HCT116 (cell line): ENCODE measurements at regions not wholly inside any gene's neighbourhood (a gene's known extent, or its start where the extent isn't known, plus 50 kb on each side); places are given as distances from the start of the nearest gene placed in this dataset.

Experiments
- ATAC-seq: fragments of 200-7000 bp; cut with Tn5 transposase; 2 replicates; pipeline ENCODE4 v1.9.1; 2020; ENCODE audit warnings: mild to moderate bottlenecking, moderate library complexity
- BruUV-seq: library from RNA; stranded (reverse); fragments of 400-500 nt; replicated peaks from 2 replicates; lab custom pipeline; 2021; lab: Mats Ljungman, UMichigan
- CTCF ChIA-PET: fragments of 300-600 bp; sonication (Branson Sonifier 250); formaldehyde crosslinking; loops from one replicate; lab custom pipeline; 2021; ENCODE audit warnings: antibody characterized with exemption; lab: Charles Lee
- POLR2A ChIA-PET: fragments of 300-600, 350-600 bp; sonication (Branson Sonifier 250); formaldehyde crosslinking; loops from one replicate; lab custom pipeline; 2021; ENCODE audit warnings: antibody characterized with exemption; lab: Charles Lee
- RAD21 ChIA-PET, 2 experiments: fragments of 300-600 bp; sonication (Branson Sonifier 250); formaldehyde crosslinking; loops; one replicate each; lab custom pipeline; 2023; ENCODE audit warnings: low total read pairs in 2 of 2; ENCODE audit not compliant: uncharacterized antibody in 2 of 2, unreplicated experiment in 2 of 2, low non-redundant PET in 1 of 2; lab: Charles Lee
- DNase-seq: peaks from one replicate; pipeline ENCODE4 v3.0.0-alpha.2; 2010; ENCODE audit warnings: low read depth, low spot score
- H2AFZ ChIP-seq: fragments of 200-600 bp; shearing (Covaris generic), sonication (generic); 2 replicates; pipeline ENCODE4 v1.6.1; 2017; ENCODE audit warnings: low read depth, mixed run types, mixed read lengths, antibody characterized with exemption, low read length; ENCODE audit not compliant: poor library complexity, severe bottlenecking
- H3K27ac ChIP-seq: 2 replicates; pipeline ENCODE4 v1.5.1; 2012; ENCODE audit warnings: low read depth, low read length
- H3K27me3 ChIP-seq: fragments of 200-600 bp; sonication (generic); 2 replicates; pipeline ENCODE4 v1.6.1; 2016; ENCODE audit warnings: mixed run types, low read length, mixed read lengths; ENCODE audit not compliant: insufficient read depth
- H3K36me3 ChIP-seq, 2 experiments: fragments of 200-500 bp in 1 of 2; fragments of 200-600 bp in 1 of 2; sonication (Bioruptor generic) in 1 of 2; sonication (generic) in 1 of 2; 2 replicates each; pipeline versions ENCODE4 v1.5.1 to v1.6.1; 2014 to 2016; ENCODE audit warnings: low read length in 2 of 2, inconsistent platforms in 1 of 2, mixed read lengths in 1 of 2, mixed run types in 1 of 2; ENCODE audit not compliant: insufficient read depth in 2 of 2, control insufficient read depth in 1 of 2
- H3K4me1 ChIP-seq, 2 experiments: fragments of 200-600 bp in 1 of 2; sonication (generic) in 1 of 2; 2 replicates each; pipeline versions ENCODE4 v1.5.1 to v1.6.1; 2012 to 2017; ENCODE audit warnings: low read length in 2 of 2, inconsistent platforms in 1 of 2, mild to moderate bottlenecking in 1 of 2, mixed read lengths in 1 of 2, mixed run types in 1 of 2, moderate library complexity in 1 of 2; ENCODE audit not compliant: insufficient read depth in 2 of 2, control insufficient read depth in 1 of 2
- H3K4me2 ChIP-seq: fragments of 200-600 bp; sonication (generic); 2 replicates; pipeline ENCODE4 v1.6.1; 2017; ENCODE audit warnings: mixed run types, low read length, mixed read lengths
- H3K4me3 ChIP-seq, 2 experiments: fragments of 200-600 bp in 1 of 2; sonication (generic) in 1 of 2; replicated peaks in 1 of 2; 2 replicates each; pipeline ENCODE4 v1.5.1; 2011 to 2016; ENCODE audit warnings: low read length in 2 of 2, control low read depth in 1 of 2, low read depth in 1 of 2, mild to moderate bottlenecking in 1 of 2, mixed read lengths in 1 of 2, mixed run types in 1 of 2
- H3K79me2 ChIP-seq: fragments of 200-600 bp; sonication (generic); 2 replicates; pipeline ENCODE4 v1.6.1; 2017; ENCODE audit warnings: mild to moderate bottlenecking, mixed run types, low read length, moderate library complexity, mixed read lengths; ENCODE audit not compliant: insufficient read depth
- H3K9ac ChIP-seq: fragments of 200-600 bp; sonication (generic); 2 replicates; pipeline ENCODE4 v1.6.1; 2016; ENCODE audit warnings: low read length, mixed read lengths
- H3K9me2 ChIP-seq: fragments of 200-600 bp; sonication (generic), shearing (Covaris generic); 2 replicates; pipeline ENCODE4 v1.6.1; 2017; ENCODE audit warnings: mixed run types, mild to moderate bottlenecking, moderate library complexity; ENCODE audit not compliant: insufficient read depth
- H3K9me3 ChIP-seq, 2 experiments: fragments of 200-500 bp in 1 of 2; fragments of 200-600 bp in 1 of 2; sonication (Bioruptor generic) in 1 of 2; sonication (generic) in 1 of 2; 2 replicates each; pipeline ENCODE4 v1.6.1; 2014 to 2017; ENCODE audit warnings: low read length in 2 of 2, mixed read lengths in 2 of 2, inconsistent platforms in 1 of 2, low read depth in 1 of 2, mild to moderate bottlenecking in 1 of 2, mixed run types in 1 of 2, moderate library complexity in 1 of 2; ENCODE audit not compliant: control insufficient read depth in 1 of 2, insufficient read depth in 1 of 2
- H4K20me1 ChIP-seq: fragments of 200-600 bp; sonication (generic), shearing (Covaris generic); 2 replicates; pipeline ENCODE4 v1.6.1; 2017; ENCODE audit warnings: mixed run types, mild to moderate bottlenecking, moderate library complexity; ENCODE audit not compliant: insufficient read depth
- EZH2 ChIP-seq: fragments of 200-600 bp; sonication (generic); IDR thresholded peaks from 2 replicates; pipeline ENCODE4 v1.6.1; 2017; ENCODE audit warnings: antibody characterized with exemption, mixed run types
- FOSL1 ChIP-seq: IDR thresholded peaks from 2 replicates; pipeline ENCODE4 v1.6.1; 2012; ENCODE audit warnings: low read depth
- JUND ChIP-seq: IDR thresholded peaks from 2 replicates; pipeline ENCODE4 v1.6.1; 2012
- ZFX ChIP-seq: fragments of 450-650 bp; IDR thresholded peaks from 2 replicates; pipeline ENCODE4 v1.6.1; 2017
- intact Hi-C: fragments of 100-400 bp; cut with micrococcal nuclease; formaldehyde crosslinking; loops from 2 replicates; pipeline ENCODE4 v1.10.0; 2022
- TF ChIP-seq, protein P1 (sequence below), 3 experiments: fragments of 200-600 bp in 1 of 3; sonication (generic) in 1 of 3; IDR thresholded peaks in 2 of 3; conservative IDR thresholded peaks in 1 of 3; 2 replicates each; pipeline ENCODE4 v1.5.1; 2012 to 2017; ENCODE audit warnings: low read depth in 2 of 3, low read length in 2 of 3, antibody characterized with exemption in 1 of 3, borderline replicate concordance in 1 of 3, control low read depth in 1 of 3, mild to moderate bottlenecking in 1 of 3, mixed read lengths in 1 of 3, mixed run types in 1 of 3, moderate library complexity in 1 of 3; ENCODE audit not compliant: insufficient read depth in 1 of 3
- TF ChIP-seq, protein P2 (sequence below): IDR thresholded peaks from 2 replicates; pipeline ENCODE4 v1.6.1; 2011; ENCODE audit warnings: mild to moderate bottlenecking, low read length, moderate library complexity; ENCODE audit not compliant: insufficient replicate concordance; ENCODE audit errors: extremely low read depth

DNA sequence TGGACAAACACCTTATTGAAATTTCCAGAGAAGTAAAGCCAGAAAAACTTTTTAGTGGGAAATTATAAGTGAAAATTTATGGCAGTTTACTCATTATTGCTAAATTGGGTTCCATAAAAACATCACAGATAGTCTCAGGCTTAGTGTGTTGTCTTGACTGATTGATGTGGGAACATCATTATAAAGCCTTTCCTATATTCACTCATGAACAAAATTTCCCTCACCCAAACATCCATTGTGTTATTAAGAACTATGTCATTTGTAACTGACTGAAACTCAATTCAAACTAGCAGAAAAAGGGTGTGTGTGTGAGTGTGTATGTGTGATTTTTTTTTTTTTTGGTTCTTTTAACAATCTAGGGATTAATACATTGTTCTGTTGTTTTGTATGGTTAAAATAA, 143.7 kb upstream of the SEMA6A start:
- no peaks in the 10 kb centered on the region for H3K4me1 ChIP-seq
- no peaks in the 10 kb centered on the region for H3K79me2 ChIP-seq
- no peaks in the 10 kb centered on the region for H3K9me3 ChIP-seq
- ChIA-PET CTCF (no interaction called here), RAD21 (no interaction called here), POLR2A (no interaction called here)
- H3K27ac ChIP-seq, result no peak overlapping the region
- no peak overlapping the region for H3K9ac ChIP-seq
- ATAC-seq, result no peak
- H3K9me2 ChIP-seq, result no peaks in the 10 kb centered on the region
- H3K27me3 ChIP-seq, result no peaks in the 10 kb centered on the region
- no peak overlapping the region for H2AFZ ChIP-seq
- no peak overlapping the region for H3K4me3 ChIP-seq
- no peak for DNase-seq
- no peak overlapping the region for H3K4me2 ChIP-seq
- TF ChIP-seq JUND (no peak), EZH2 (no peak), FOSL1 (no peak), ZFX (no peak)
- TF ChIP-seq, protein P1, sequence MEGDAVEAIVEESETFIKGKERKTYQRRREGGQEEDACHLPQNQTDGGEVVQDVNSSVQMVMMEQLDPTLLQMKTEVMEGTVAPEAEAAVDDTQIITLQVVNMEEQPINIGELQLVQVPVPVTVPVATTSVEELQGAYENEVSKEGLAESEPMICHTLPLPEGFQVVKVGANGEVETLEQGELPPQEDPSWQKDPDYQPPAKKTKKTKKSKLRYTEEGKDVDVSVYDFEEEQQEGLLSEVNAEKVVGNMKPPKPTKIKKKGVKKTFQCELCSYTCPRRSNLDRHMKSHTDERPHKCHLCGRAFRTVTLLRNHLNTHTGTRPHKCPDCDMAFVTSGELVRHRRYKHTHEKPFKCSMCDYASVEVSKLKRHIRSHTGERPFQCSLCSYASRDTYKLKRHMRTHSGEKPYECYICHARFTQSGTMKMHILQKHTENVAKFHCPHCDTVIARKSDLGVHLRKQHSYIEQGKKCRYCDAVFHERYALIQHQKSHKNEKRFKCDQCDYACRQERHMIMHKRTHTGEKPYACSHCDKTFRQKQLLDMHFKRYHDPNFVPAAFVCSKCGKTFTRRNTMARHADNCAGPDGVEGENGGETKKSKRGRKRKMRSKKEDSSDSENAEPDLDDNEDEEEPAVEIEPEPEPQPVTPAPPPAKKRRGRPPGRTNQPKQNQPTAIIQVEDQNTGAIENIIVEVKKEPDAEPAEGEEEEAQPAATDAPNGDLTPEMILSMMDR (IDR thresholded peaks at IDR 0.05 in 2 of 3, conservative IDR thresholded peaks at IDR 0.05 in 1 of 3; ENCODE audit: borderline replicate concordance in 1 of 3, insufficient read depth in 1 of 3, low read depth in 2 of 3, low read length in 2 of 3), result no peak
- TF ChIP-seq, protein P2, sequence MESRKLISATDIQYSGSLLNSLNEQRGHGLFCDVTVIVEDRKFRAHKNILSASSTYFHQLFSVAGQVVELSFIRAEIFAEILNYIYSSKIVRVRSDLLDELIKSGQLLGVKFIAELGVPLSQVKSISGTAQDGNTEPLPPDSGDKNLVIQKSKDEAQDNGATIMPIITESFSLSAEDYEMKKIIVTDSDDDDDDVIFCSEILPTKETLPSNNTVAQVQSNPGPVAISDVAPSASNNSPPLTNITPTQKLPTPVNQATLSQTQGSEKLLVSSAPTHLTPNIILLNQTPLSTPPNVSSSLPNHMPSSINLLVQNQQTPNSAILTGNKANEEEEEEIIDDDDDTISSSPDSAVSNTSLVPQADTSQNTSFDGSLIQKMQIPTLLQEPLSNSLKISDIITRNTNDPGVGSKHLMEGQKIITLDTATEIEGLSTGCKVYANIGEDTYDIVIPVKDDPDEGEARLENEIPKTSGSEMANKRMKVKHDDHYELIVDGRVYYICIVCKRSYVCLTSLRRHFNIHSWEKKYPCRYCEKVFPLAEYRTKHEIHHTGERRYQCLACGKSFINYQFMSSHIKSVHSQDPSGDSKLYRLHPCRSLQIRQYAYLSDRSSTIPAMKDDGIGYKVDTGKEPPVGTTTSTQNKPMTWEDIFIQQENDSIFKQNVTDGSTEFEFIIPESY, result no peak
- no TSS peak for BruUV-seq
- no peaks in the 10 kb centered on the region for H4K20me1 ChIP-seq
- intact Hi-C loops, result no loop called here
- H3K36me3 ChIP-seq, result no peaks in the 10 kb centered on the region
